Right atrium auricular region (tissue), 2 donors: ENCODE measurements at regions not wholly inside any gene's neighbourhood (a gene's known extent, or its start where the extent isn't known, plus 50 kb on each side); places are given as distances from the start of the nearest gene placed in this dataset.

Experiments used
- DNase-seq: peaks from one replicate; pipeline ENCODE4 v3.0.0-alpha.2; 2019; ENCODE audit warnings: low spot score
- H3K27ac ChIP-seq, 2 donors: fragments of 200-600 bp; sonication (generic); 1 replicate in 1 of 2; 2 replicates in 1 of 2; pipeline ENCODE4 v1.5.1; 2016 to 2019
- H3K27me3 ChIP-seq, 2 donors: fragments of 200-600 bp; sonication (generic); one replicate each; pipeline versions ENCODE4 v1.5.1 to v1.6.0; 2017 to 2019
- H3K36me3 ChIP-seq: fragments of 200-600 bp; sonication (generic); one replicate; pipeline ENCODE4 v1.5.1; 2016
- H3K4me1 ChIP-seq, 2 donors: fragments of 200-600 bp; sonication (generic); one replicate each; pipeline versions ENCODE4 v1.5.1 to v1.6.0; 2017 to 2019
- H3K4me3 ChIP-seq, 2 donors: fragments of 200-600 bp; sonication (generic); 1 replicate in 1 of 2; 2 replicates in 1 of 2; pipeline ENCODE4 v1.5.1; 2017 to 2019; ENCODE audit warnings: mild to moderate bottlenecking in 1 of 2, moderate library complexity in 1 of 2
- H3K9me3 ChIP-seq, 2 donors: fragments of 200-600 bp; sonication (generic); one replicate each; pipeline ENCODE4 v1.5.1; 2019
- CTCF ChIP-seq, 2 donors: fragments of 200-600 bp; sonication (generic); IDR thresholded peaks; one replicate each; pipeline ENCODE4 v1.5.1; 2019; ENCODE audit warnings: antibody characterized with exemption in 2 of 2

GRCh38 chr1:195202241-195202640 is 1406.0 kb downstream of the KCNT2 start:
- DNase-seq: no peak

GRCh38 chr1:195200772-195201171 is 1407.5 kb downstream of the KCNT2 start:
- TF ChIP-seq CTCF (IDR thresholded peaks at IDR 0.05): no peak
- Histone ChIP-seq H3K27ac (no peak overlapping the region), H3K4me3 (no peak overlapping the region), H3K9me3 (no peaks in the 10 kb centered on the region), H3K27me3 (no peaks in the 10 kb centered on the region), H3K4me1 (no peaks in the 10 kb centered on the region), H3K36me3 (no peaks in the 10 kb centered on the region)
- no peak for DNase-seq

More at GRCh38 chr1:195202241-195202640, 1406.0 kb downstream of the KCNT2 start:
- Histone ChIP-seq H3K9me3 (no peaks in the 10 kb centered on the region), H3K4me3 (no peak overlapping the region), H3K36me3 (no peaks in the 10 kb centered on the region), H3K27ac (no peak overlapping the region), H3K27me3 (no peaks in the 10 kb centered on the region), H3K4me1 (no peaks in the 10 kb centered on the region)
- TF ChIP-seq CTCF (IDR thresholded peaks at IDR 0.05): no peak

- Histone ChIP-seq H3K27me3 (no peaks in the 10 kb centered on the region), H3K27ac (no peak overlapping the region), H3K4me1 (no peaks in the 10 kb centered on the region), H3K9me3 (no peaks in the 10 kb centered on the region), H3K4me3 (no peak overlapping the region), H3K36me3 (no peaks in the 10 kb centered on the region)
- DNase-seq: no peak
- no peak for TF ChIP-seq CTCF (IDR thresholded peaks at IDR 0.05)
Measured at GRCh38 chr1:195197116-195197515, 1411.1 kb downstream of the KCNT2 start.

- Histone ChIP-seq H3K36me3 (no peaks in the 10 kb centered on the region), H3K4me1 (no peaks in the 10 kb centered on the region), H3K27me3 (no peaks in the 10 kb centered on the region), H3K27ac (no peak overlapping the region), H3K9me3 (no peaks in the 10 kb centered on the region), H3K4me3 (no peak overlapping the region)
- no peak for DNase-seq
- TF ChIP-seq CTCF (IDR thresholded peaks at IDR 0.05): no peak
Measured at GRCh38 chr1:195195423-195196057, 1412.7 kb downstream of the KCNT2 start.

- H3K9me3 ChIP-seq: no peaks in the 10 kb centered on the region
- no peak overlapping the region for H3K4me3 ChIP-seq
- no peaks in the 10 kb centered on the region for H3K4me1 ChIP-seq
- no peaks in the 10 kb centered on the region for H3K27me3 ChIP-seq
- no peaks in the 10 kb centered on the region for H3K36me3 ChIP-seq
- DNase-seq: no peak
- H3K27ac ChIP-seq: no peak overlapping the region
- no peak for TF ChIP-seq CTCF (IDR thresholded peaks at IDR 0.05)
Measured at GRCh38 chr1:195193134-195193533, 1415.1 kb downstream of the KCNT2 start.

GRCh38 chr1:195188821-195189220 is 1419.4 kb downstream of the KCNT2 start:
- no peaks in the 10 kb centered on the region for H3K27me3 ChIP-seq
- H3K36me3 ChIP-seq: no peaks in the 10 kb centered on the region
- no peak overlapping the region for H3K27ac ChIP-seq
- peaks cover 0 to 6% of the 10 kb centered on the region in 2 donors for H3K9me3 ChIP-seq
- no peak overlapping the region for H3K4me3 ChIP-seq
- DNase-seq: no peak
- no peaks in the 10 kb centered on the region for H3K4me1 ChIP-seq
- no peak for TF ChIP-seq CTCF (IDR thresholded peaks at IDR 0.05)
